ENCODE measurements at regions not wholly inside any gene's neighbourhood (a gene's known extent, or its start where the extent isn't known, plus 50 kb on each side); places are given as distances from the start of the nearest gene placed in this dataset.

GRCh38 chr1:209399800-209400199 is 183.7 kb upstream of the CAMK1G start:
- no peak for DNase-seq (ENCODE audit: low read depth in 2 of 2)

GRCh38 chr1:209400351-209401220 is 182.9 kb upstream of the CAMK1G start:
- DNase-seq (ENCODE audit: low read depth in 2 of 2): no peak

- DNase-seq (ENCODE audit: low read depth in 2 of 2): no peak
Measured at GRCh38 chr1:209402697-209403096, 180.8 kb upstream of the CAMK1G start.

- no peak for DNase-seq (ENCODE audit: low read depth in 2 of 2)
Measured at GRCh38 chr1:209403921-209404320, 179.6 kb upstream of the CAMK1G start.

GRCh38 chr1:209404577-209404976 is 178.9 kb upstream of the CAMK1G start:
- DNase-seq (ENCODE audit: low read depth in 2 of 2): no peak

GRCh38 chr1:209405183-209405814 is 178.2 kb upstream of the CAMK1G start:
- DNase-seq (ENCODE audit: low read depth in 2 of 2): no peak

GRCh38 chr1:209406168-209406567 is 177.3 kb upstream of the CAMK1G start:
- DNase-seq (ENCODE audit: low read depth in 2 of 2): no peak

- no peak for DNase-seq (ENCODE audit: low read depth in 2 of 2)
Measured at GRCh38 chr1:209406595-209406994, 176.9 kb upstream of the CAMK1G start.

GRCh38 chr1:209409780-209410179 is 173.7 kb upstream of the CAMK1G start:
- no peak for DNase-seq (ENCODE audit: low read depth in 2 of 2)

GRCh38 chr1:209411491-209411929 is 172.0 kb upstream of the CAMK1G start:
- DNase-seq (ENCODE audit: low read depth in 2 of 2): no peak

- no peak for DNase-seq (ENCODE audit: low read depth in 2 of 2)
Measured at GRCh38 chr1:209412036-209412435, 171.5 kb upstream of the CAMK1G start.

- DNase-seq (ENCODE audit: low read depth in 2 of 2): no peak
Measured at GRCh38 chr1:209412566-209412965, 170.9 kb upstream of the CAMK1G start.

GRCh38 chr1:209413062-209413461 is 170.5 kb upstream of the CAMK1G start:
- no peak for DNase-seq (ENCODE audit: low read depth in 2 of 2)

GRCh38 chr1:209414803-209415329 is 168.6 kb upstream of the CAMK1G start:
- no peak for DNase-seq (ENCODE audit: low read depth in 2 of 2)

- DNase-seq (ENCODE audit: low read depth in 2 of 2): no peak
Measured at GRCh38 chr1:209416039-209416438, 167.5 kb upstream of the CAMK1G start.

GRCh38 chr1:209416716-209417115 is 166.8 kb upstream of the CAMK1G start:
- no peak for DNase-seq (ENCODE audit: low read depth in 2 of 2)

- no peak for DNase-seq (ENCODE audit: low read depth in 2 of 2)
Measured at GRCh38 chr1:209417761-209418160, 165.8 kb upstream of the CAMK1G start.

- no peak for DNase-seq (ENCODE audit: low read depth in 2 of 2)
Measured at GRCh38 chr1:209420276-209420675, 163.2 kb upstream of the CAMK1G start.

- no peak for DNase-seq (ENCODE audit: low read depth in 2 of 2)
Measured at GRCh38 chr1:209421186-209421585, 162.3 kb upstream of the CAMK1G start.

- no peak for DNase-seq (ENCODE audit: low read depth in 2 of 2)
Measured at GRCh38 chr1:209421978-209422680, 161.4 kb upstream of the CAMK1G start.

GRCh38 chr1:209425959-209426358 is 157.6 kb upstream of the CAMK1G start:
- no peak for DNase-seq (ENCODE audit: low read depth in 2 of 2)

GRCh38 chr1:209427277-209427676 is 156.2 kb upstream of the CAMK1G start:
- no peak for DNase-seq (ENCODE audit: low read depth in 2 of 2)

Measured in stimulated activated CD4-positive, alpha-beta T cell treated with anti-CD3 and anti-CD28 coated beads, Interleukin-4, amount 100 ng/mL, for 48 hours (primary cell).